Small intestine (tissue), 7 donors: ENCODE measurements at regions not wholly inside any gene's neighbourhood (a gene's known extent, or its start where the extent isn't known, plus 50 kb on each side); places are given as distances from the start of the nearest gene placed in this dataset.
A peak's percentile ranks its signal among the peaks of the same experiment; 100 is the strongest.

ENCODE experiments used
- DNase-seq, 2 donors: peaks; one replicate each; pipeline versions ENCODE4 v3.0.0 to v3.0.0-alpha.2; 2013
- FAIRE-seq: peaks from 2 replicates; lab custom pipeline; 2012; peaks lifted over from hg19 to GRCh38; lab: Jason Lieb, UNC
- H3K27ac ChIP-seq, 3 donors: one replicate each; pipeline ENCODE4 v1.5.1; 2013; ENCODE audit warnings: low read length in 2 of 3, mild to moderate bottlenecking in 2 of 3, control low read depth in 1 of 3, inconsistent platforms in 1 of 3, low read depth in 1 of 3, moderate library complexity in 1 of 3
- H3K27me3 ChIP-seq, 3 donors: one replicate each; pipeline ENCODE4 v1.6.1; 2013; ENCODE audit warnings: low read length in 3 of 3, inconsistent platforms in 1 of 3; ENCODE audit not compliant: control insufficient read depth in 3 of 3, insufficient read depth in 3 of 3
- H3K36me3 ChIP-seq, 3 donors: one replicate each; pipeline ENCODE4 v1.6.1; 2013; ENCODE audit warnings: low read length in 3 of 3, inconsistent platforms in 1 of 3, low read depth in 1 of 3, mild to moderate bottlenecking in 1 of 3, moderate library complexity in 1 of 3; ENCODE audit not compliant: control insufficient read depth in 3 of 3, insufficient read depth in 2 of 3
- H3K4me1 ChIP-seq, 3 donors: one replicate each; pipeline ENCODE4 v1.6.1; 2013; ENCODE audit warnings: low read length in 2 of 3, inconsistent platforms in 1 of 3, low read depth in 1 of 3, mild to moderate bottlenecking in 1 of 3, moderate library complexity in 1 of 3; ENCODE audit not compliant: control insufficient read depth in 3 of 3, insufficient read depth in 2 of 3
- H3K4me3 ChIP-seq, 3 donors: one replicate each; pipeline ENCODE4 v1.5.1; 2013; ENCODE audit warnings: low read length in 3 of 3, control low read depth in 1 of 3, inconsistent platforms in 1 of 3, low read depth in 1 of 3, mild to moderate bottlenecking in 1 of 3, moderate library complexity in 1 of 3
- H3K9me3 ChIP-seq, 2 donors: one replicate each; pipeline ENCODE4 v1.6.1; 2013; ENCODE audit warnings: low read depth in 1 of 2, low read length in 1 of 2; ENCODE audit not compliant: control insufficient read depth in 2 of 2, insufficient read depth in 1 of 2
- WGBS, 3 donors: extraction: QIAGEN DNeasy Blood & Tissue Kit; methylation state at CpG; one replicate each; pipeline ENCODE4 v1.1.7; 2013; 5-methylcytosine and 5-hydroxymethylcytosine counted together
- donor health status: healthy with polysubstance abuse.
- donor health status: control.
- donor health status: control.
- donor health status: Bipolar disorder and iron deficiency.
- donor health status: healthy.

DNA sequence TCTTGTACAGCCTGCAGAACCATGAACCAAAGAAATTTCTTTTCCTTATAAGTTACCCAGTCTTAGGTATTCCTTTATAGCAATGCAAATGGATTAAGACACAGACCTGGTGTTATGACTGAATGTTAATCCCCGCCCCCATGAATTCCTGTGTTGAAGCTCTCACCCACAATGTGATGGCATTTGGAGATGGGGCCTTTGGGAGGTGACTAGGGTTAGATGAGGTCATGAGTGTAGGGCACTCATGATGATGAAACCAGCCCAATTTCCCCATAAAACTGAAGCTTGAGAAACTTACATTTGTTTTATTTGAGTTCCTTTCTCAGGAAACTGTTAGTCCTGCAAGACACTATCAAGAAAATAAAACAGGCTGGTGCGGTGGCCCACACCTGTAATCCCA lies 115.8 kb upstream of the THY1 start:
- H3K27me3 ChIP-seq, result no peaks in the 10 kb centered on the region
- no peak overlapping the region for H3K4me3 ChIP-seq
- DNase-seq (no peak), FAIRE-seq (no peak)
- no peak overlapping the region for H3K27ac ChIP-seq
- no peaks in the 10 kb centered on the region for H3K9me3 ChIP-seq
- H3K4me1 ChIP-seq, result peaks cover 0 to 15% (median 0%) of the 10 kb centered on the region in 3 donors
- H3K36me3 ChIP-seq, result no peaks in the 10 kb centered on the region
- 84 to 96% (median 88%) methylated on average over 2 of the region's 2 CpGs for WGBS, 3 donors

DNA sequence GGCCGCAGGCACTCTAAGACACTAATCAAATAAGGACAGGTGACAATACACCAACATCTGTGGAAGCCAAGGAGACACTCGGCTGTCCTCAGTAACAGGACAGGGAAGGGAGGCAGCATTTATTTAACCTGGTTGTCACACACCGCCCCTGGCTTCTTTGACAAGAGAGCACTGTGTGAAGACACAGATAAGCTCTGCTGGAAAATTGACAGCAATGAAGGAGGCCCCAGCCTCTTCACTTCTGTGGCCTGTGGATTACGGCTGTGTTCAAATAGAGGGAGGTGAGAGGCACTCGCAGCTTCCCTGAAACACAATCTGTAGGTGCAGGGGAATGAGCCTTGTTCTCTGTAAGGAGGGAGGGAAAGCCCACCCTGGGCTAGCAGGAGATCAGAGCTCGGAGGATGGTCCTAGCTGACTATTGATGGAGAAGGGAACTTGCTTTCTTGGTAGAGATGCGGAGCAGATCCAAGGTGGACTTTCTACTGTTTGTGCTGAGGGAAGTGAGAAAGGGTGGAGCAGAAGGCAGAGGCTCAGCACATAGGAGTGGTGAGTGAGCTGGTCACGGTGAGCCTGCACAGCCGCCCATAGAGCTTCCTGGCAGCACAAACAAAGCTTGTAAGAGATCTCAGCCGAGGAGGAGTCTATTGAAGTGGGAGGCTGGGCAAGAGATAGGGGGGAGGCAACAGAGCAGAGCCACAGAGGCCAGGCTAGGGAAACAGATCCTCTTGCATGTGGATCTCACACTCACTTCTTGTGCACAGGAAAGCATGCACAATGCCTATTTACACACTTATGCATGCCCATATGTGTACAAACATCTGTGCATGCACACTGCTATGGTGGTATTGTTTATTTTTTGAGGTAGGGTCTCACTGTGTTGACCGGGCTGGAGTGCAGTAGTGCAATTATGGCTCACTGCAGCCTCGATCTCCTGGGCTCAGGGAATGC lies 114.6 kb upstream of the THY1 start:
- Histone ChIP-seq H3K4me3 (no peak overlapping the region), H3K36me3 (no peaks in the 10 kb centered on the region), H3K27me3 (no peaks in the 10 kb centered on the region), H3K9me3 (no peaks in the 10 kb centered on the region), H3K4me1 (peaks cover 0 to 15% (median 0%) of the 10 kb centered on the region in 3 donors), H3K27ac (no peak overlapping the region)
- FAIRE-seq, result no peak
- WGBS, 3 donors, result 33 to 44% (median 34%) methylated on average over 11 to 12 of the region's 12 CpGs
- peak; percentile 15 to 51 for DNase-seq

DNA sequence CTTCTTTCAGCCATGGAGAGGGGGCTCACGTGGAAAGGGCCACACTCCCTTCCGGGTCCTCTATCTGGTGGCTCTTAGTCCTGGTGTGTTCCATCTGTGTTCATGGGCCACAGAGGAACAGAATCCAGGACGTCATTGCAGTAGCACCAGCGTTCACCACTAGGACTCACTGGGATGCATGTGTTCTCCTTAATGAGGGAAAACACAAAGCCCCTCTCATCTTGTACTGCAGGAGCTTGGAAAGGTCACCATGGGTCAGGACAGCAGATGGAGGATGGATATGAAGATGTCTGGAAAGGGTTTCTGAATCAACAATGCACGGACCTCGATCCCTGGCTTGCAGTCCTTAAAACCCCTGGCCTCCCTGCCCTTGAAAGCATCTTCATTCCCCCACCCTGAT lies 113.8 kb upstream of the THY1 start:
- FAIRE-seq, result no peak

DNA sequence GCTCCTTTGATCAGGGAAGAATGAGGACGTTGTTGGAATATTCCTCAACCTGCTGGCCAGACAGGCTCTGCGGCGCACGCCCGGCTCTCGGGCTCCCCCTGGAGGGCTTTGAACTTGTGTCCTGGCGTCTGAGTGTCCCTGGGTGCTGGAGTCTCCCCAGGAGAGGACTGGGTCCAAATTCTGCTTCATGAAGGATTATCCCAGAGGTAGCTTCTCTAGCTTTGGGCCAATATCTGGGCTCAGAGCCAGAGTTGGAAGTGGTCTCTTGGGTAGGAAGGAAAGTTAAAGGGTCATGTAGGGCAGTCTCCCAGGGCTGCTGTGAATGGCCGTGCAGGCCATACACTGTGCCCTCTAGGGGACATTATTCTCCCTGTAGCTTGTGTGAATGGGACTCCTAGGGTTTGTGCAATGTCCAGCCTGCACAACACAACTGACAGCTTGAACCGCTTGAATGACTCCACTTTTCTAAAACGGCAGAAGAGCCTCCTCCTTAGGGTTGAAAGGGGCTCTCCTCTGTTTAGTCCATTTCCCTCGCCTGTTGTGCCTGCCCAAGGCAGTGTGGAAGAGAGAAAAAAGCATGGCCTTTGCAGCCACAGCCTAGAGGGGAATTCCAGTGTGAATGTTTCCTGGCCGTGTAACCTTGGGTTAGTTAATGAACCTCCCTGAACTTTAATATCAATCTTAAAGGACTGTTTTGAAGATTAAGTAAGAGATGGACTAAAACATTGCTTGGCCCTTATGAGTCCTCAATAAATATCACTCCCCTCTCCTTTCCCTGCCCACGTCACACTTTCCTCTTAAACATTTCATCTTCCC lies 111.2 kb upstream of the THY1 start:
- WGBS, 3 donors, result 22 to 26% (median 23%) methylated on average over 13 of the region's 13 CpGs
- DNase-seq (peak; percentile 79 to 89), FAIRE-seq (no peak)
- Histone ChIP-seq H3K9me3 (no peaks in the 10 kb centered on the region), H3K4me3 (no peak overlapping the region), H3K27me3 (no peaks in the 10 kb centered on the region), H3K27ac (no peak overlapping the region), H3K36me3 (no peaks in the 10 kb centered on the region), H3K4me1 (peaks cover 0 to 45% (median 5%) of the 10 kb centered on the region in 3 donors)

More for the DNA sequence above, 113.8 kb upstream of the THY1 start:
- Histone ChIP-seq H3K36me3 (no peaks in the 10 kb centered on the region), H3K27ac (no peak overlapping the region), H3K4me3 (no peak overlapping the region), H3K27me3 (no peaks in the 10 kb centered on the region), H3K9me3 (no peaks in the 10 kb centered on the region), H3K4me1 (peaks cover 0 to 20% (median 0%) of the 10 kb centered on the region in 3 donors)
- DNase-seq, result no peak
- 69 to 85% (median 75%) methylated on average over 6 of the region's 6 CpGs for WGBS, 3 donors

DNA sequence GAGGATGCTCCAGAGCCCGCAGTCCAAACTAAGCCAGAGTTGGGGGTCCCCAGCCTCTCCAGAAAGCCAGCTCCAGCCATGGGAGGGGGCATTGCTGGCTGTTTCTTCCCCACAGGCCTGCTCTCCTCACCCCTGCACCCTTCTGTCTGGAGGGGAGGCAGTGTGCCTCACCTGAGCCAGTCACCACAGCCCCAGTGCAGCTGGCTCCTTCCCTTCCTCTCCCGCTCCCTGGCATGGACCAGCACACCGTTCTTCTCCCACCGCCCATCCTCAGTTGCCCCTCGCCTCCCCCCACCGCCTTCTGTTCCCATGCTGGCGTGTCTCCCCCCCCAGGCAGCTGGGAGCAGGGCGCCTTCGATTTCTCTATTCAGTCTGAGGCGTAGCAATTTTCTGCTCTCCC lies 110.5 kb upstream of the THY1 start:
- Histone ChIP-seq H3K27me3 (no peaks in the 10 kb centered on the region), H3K4me1 (peaks cover 0 to 52% (median 5%) of the 10 kb centered on the region in 3 donors), H3K4me3 (no peak overlapping the region), H3K36me3 (no peaks in the 10 kb centered on the region), H3K27ac (no peak overlapping the region), H3K9me3 (no peaks in the 10 kb centered on the region)
- FAIRE-seq (no peak), DNase-seq (no peak)
- WGBS, 3 donors, result 53 to 62% (median 53%) methylated on average over 9 to 10 of the region's 10 CpGs

DNA sequence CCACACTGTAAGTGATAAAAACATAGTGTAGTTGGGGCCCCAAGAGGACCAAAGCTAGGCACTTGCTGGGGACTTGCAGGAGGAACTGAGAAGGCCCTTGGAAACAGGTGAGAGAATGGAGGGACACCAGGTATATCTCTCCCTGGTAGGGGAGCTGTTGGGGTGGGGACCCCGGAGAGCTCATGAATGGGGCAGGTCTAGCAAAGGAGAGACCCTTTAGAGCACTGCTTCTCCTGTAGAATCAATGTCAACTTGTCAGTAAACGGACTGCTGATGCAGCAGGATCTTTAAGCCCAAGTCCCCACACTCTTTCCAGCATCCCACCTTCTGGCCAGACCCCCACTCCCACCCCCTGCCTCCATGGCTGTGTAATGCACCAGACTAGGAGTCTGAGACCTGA lies 109.6 kb upstream of the THY1 start:
- no peaks in the 10 kb centered on the region for H3K9me3 ChIP-seq
- H3K36me3 ChIP-seq, result no peaks in the 10 kb centered on the region
- 80 to 89% (median 86%) methylated on average over 2 of the region's 2 CpGs for WGBS, 3 donors
- H3K4me1 ChIP-seq, result peaks cover 0 to 46% (median 5%) of the 10 kb centered on the region in 3 donors
- no peak overlapping the region for H3K4me3 ChIP-seq
- DNase-seq, result no peak
- no peaks in the 10 kb centered on the region for H3K27me3 ChIP-seq
- no peak for FAIRE-seq
- H3K27ac ChIP-seq, result no peak overlapping the region

DNA sequence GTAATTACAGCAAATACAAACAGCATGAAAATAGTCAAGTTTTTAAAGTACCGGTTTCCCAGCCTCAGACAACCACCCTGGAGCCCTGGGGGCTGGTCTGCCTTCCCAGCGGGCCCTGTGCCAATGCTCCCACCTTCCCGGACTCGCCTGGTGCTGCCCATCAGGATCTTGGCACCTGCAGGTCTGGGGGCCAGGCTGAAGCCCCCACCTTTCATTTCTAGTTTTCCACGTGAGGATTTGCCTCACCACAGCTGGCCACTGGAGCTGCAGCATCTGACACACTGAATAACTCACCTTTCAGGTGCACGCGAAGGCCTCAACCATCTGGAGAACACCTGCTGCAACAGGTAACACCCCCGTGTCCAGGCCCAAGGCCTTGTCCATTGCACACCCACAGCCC lies 108.7 kb upstream of the THY1 start:
- H3K36me3 ChIP-seq, result no peaks in the 10 kb centered on the region
- no peaks in the 10 kb centered on the region for H3K27me3 ChIP-seq
- no peak for FAIRE-seq
- H3K27ac ChIP-seq, result no peak overlapping the region
- peaks cover 0 to 39% (median 5%) of the 10 kb centered on the region in 3 donors for H3K4me1 ChIP-seq
- no peaks in the 10 kb centered on the region for H3K9me3 ChIP-seq
- no peak for DNase-seq
- no peak overlapping the region for H3K4me3 ChIP-seq
- 73 to 84% (median 83%) methylated on average over 8 of the region's 8 CpGs for WGBS, 3 donors

DNA sequence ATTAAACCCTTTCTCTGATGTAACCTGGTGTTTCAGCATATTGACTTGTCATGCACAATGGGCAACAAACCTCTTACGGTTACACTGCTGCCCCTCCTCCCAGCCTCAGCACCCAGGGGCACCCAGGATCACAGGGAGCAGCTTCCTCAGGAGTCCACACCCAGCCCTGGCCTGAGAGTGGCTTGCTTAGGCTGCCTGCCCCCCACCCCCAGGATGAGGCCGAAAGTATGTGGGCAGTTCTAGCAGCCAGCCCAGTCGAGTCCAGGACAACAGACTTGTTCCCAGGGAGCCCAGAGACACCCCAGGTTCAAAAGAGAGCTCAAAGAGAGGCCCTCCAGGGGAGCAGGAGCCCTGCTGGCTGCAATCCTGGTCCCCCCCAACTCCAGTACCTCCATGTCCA lies 108.1 kb upstream of the THY1 start:
- DNase-seq, result peak in 1 of 2 donors; percentile 40
- WGBS, 3 donors, result 74 to 86% (median 81%) methylated on average over 3 of the region's 3 CpGs
- H3K36me3 ChIP-seq, result no peaks in the 10 kb centered on the region
- H3K9me3 ChIP-seq, result no peaks in the 10 kb centered on the region
- no peak overlapping the region for H3K4me3 ChIP-seq
- no peaks in the 10 kb centered on the region for H3K27me3 ChIP-seq
- H3K27ac ChIP-seq, result peak overlapping the region in 1 of 3 donors; percentile 61
- H3K4me1 ChIP-seq, result peaks cover 0 to 39% (median 5%) of the 10 kb centered on the region in 3 donors
- no peak for FAIRE-seq
